GM21737 (cell line): ENCODE measurements at regions not wholly inside any gene's neighbourhood (a gene's known extent, or its start where the extent isn't known, plus 50 kb on each side); places are given as distances from the start of the nearest gene placed in this dataset.
A peak's percentile ranks its signal among the peaks of the same experiment; 100 is the strongest.

Experiments
- ATAC-seq: cut with Tn5 transposase; IDR thresholded peaks from one replicate; pipeline ENCODE4 v1.9.1; 2021; ENCODE audit warnings: mild to moderate bottlenecking, moderate library complexity; ENCODE audit not compliant: unreplicated experiment

DNA sequence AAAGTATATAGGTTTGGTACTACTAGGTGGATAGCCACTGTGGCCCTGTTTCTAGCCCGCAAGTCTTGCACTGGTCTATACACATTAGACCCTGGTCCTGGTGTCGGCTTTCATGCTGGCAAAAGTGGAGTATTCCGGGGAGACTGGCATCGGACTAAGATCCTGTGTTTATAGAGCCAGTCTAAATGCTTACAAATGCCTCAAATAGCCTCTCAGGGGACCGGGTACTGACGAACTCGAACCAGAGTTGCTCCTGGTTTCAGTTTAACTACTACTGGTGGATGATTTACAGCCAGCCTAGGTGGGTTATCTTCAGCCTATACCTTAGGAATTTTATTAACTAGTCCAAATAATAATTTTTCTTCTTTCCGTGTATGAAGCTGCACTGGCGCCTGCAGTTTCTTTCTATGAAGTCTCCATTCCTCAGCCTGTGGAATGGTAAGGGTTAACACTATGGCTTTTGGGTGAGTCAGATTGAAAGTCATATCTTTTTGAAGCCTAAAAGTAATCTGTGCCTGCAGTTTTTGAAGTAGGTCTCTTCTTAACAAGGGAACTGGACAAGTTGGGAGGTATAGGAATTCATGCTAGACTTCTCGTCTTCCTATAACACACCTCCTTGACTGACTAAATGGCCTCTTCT is 51.3 kb downstream of the OR10H4 start:
- ATAC-seq = no peak

DNA sequence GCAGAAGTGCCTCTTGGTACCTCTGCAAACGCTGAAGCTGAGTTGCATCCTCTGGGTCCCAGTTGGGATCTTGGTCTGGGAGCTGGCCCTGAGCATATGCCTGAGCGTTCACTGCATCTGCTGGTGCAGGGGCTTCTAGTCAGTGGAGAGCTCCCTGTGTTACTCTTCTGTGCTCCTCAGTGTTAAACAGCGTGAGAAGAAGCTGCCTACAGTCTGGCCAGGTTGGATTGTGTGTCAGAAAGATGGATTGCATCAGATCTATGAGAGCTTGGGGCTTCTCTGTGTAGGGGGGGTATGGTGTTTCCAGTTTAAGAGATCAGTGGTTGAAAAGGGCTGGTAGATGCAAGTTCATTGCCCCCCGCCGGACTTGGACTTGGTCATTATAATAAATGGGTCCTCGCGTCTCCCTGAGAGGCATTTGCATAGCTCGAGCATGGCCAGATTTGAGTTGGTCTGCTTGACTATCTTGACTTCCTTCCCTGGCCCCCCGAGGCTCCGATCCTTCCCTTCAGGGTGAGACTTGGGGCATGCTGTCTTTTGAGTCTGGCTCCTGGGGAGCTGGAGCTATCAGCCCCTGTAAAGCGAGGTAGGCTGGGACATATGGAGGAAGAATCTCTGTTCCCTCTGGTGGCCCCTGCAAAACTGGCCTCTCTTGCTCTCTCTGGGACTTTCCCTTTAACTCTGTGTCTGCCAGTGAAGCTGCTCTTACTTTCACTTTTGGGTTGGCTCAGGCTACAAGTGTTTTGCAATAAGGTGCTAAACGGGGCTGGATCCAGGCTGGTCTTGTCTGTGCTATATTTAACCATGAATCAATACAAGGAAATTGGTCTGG is 52.9 kb downstream of the OR10H4 start:
- ATAC-seq = peak; percentile 68

DNA sequence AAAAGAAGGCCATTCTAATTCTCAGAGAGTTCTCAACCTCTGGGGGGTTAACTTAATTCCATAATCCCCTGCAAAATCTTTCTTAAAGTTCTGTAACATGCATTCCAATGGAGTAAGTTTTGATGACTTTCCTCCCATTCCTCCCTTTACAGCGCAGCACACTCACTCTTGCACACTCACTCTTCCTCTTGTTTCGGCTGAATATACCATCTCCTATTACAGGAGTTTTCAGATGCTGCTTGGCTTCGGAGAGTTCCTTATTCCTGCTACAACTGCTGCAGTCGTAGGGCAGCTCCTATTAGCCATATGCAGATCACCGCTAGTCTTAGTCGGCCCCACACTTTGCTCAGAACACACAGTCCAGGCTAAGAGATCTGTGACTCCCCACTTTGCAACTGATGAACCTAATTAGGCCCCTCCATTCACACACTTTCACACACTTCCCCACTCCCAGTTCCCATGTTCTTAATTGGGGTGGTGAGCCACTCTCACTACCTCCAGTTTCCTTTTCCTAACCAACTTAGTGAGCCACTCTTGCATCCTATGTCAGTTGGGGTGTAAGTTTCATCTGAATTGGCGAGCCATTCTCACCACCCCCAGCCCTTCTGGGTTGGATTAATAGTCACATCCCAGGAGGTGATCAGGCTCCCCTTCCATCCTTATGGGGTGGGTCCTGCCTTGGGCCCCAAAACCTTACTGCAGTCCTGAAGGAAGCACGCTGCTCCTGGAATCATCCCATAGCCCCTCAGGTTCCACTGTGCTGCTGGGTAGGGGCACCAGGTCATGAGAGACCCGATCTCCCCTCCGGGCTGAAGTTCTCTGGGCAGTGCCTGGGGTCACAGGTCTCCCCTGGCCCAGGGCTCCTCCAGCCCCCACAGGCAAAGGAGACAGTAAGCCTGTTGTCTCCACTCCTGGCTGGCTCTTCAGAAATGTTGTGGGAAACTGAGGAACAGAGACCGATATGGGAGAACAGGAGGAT is 53.9 kb downstream of the OR10H4 start:
- no peak for ATAC-seq

DNA sequence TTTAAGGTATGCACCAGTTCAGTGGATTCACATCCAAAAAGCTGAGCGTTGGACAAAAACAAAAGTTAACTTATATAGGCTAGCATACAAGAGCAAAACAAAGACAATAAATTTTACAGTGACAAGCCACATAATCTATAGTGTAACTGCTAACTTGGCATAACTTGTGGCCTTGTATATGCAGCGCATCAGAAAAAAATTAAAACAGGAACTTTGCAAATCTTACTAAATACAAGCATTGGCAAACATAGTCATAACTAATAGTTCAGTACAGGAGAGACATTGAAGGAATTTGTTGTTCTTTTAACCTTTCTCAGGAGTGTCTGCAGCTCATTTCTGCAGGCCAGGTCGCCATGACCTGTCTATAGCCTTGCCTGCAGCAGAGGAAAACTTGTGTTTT is 54.6 kb downstream of the OR10H4 start:
- no peak for ATAC-seq

DNA sequence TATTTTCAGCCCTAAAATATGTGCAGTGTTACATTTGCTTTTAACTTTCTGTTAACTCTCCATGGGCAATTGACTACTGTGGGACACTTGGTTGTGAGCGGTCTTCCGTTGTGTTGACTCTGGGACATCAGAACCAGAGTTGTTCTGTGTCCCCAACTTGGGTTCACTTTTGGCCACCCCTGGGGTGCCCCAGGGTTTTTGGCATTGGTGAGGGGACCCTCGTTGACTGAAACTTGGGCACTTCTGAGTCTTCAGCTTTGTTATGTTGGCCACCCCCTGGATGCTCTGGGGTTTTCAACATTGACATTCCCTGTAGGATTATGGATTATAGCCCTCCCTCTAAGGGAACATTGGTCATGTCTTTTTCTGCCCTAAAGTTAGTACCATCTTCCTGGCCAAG is 57.1 kb downstream of the OR10H4 start:
- no peak for ATAC-seq

DNA sequence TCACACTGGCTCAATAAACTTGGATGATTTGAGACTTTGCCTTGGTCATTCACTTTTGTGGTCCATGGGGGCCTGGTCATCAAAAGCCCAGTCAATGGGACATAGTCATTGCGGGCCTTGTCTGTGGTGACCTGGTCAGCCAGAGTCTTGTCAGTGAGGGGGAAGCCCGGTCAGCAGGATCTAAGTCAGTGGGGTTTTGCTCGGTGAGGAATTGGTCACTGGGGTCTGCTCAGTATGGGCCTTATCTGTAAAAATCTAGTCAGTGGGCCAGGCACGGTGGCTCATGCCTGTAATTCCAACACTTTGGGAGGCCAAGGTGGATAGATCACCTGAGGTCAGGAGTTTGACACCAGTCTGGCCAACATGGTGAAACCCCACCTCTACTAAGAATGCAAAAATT is 63.7 kb upstream of the TPM4 start:
- no peak for ATAC-seq

DNA sequence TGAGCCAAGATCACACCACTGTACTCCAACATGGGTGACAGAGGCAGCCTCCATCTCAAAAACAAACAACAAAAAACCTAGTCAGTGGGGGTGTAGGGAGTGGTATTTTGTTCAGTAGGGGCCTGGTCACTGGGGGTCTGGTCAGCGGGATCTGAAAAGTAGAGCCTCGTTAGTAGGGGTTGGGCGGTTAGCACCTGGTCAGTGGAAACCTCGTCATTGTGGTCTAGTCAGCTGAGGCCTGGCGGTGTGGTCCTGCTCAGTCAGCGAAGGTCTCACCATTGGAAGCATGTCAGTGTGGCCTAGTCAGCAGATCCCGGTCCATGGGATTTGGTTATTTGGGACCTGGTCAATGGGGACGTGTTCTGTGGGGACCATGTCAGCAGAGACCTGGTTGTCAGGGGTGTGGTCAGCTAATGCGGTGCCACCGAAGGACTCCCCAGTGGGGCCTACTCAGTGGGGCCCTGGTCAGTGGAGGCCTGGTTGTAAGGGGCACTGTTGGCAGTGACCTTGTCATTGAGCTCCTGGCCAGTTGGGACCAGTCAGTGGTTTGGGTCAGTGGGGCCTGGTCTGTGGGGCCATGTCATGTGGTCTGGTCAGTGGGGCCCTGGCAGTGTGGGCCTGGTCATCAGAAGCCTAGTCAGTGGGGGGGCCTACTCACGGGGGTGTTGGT is 63.0 kb upstream of the TPM4 start:
- no peak for ATAC-seq

DNA sequence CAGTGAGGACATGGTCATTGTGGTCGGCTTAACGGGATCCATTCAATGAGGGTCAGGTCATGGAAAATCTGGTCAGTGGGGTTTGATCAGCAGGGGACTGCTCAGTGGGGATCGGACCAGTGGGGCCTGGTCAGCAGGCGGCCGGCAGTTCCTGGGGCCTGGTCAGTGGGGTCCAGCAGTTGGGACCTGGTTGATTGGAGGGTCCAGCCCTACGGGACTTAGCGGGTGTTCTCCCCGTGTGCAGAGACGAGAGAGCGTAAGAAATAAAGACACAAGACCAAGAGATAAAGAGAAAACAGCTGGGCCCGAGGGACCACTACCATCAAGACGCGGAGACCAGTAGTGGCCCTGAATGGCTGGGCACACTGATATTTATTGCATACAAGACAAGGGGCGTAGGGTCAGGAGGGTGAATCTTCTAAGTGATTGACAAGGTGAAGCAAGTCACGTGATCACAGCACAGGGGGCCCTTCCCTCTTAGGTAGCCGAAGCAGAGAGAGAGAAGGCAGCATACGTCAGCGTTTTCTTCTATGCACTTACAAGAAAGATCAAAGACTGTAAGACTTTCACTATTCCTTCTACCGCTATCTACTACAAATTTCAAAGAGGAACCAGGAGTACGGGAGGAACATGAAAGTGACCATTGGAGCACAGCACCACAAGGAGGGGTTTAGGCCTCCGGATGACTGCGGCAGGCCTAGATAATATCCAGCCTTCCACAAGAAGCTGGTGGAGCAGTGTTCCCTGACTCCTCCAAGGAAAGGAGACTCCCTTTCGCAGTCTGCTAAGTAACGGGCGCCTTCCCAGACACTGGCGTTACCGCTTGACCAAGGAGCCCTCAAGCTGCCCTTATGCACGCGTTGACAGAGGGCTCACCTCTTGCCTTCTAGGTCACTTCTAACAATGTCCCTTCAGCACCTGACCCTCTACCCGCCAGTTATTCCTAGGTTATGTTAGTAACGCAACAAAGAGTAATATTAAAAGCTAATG is 62.1 kb upstream of the TPM4 start:
- no peak for ATAC-seq

DNA sequence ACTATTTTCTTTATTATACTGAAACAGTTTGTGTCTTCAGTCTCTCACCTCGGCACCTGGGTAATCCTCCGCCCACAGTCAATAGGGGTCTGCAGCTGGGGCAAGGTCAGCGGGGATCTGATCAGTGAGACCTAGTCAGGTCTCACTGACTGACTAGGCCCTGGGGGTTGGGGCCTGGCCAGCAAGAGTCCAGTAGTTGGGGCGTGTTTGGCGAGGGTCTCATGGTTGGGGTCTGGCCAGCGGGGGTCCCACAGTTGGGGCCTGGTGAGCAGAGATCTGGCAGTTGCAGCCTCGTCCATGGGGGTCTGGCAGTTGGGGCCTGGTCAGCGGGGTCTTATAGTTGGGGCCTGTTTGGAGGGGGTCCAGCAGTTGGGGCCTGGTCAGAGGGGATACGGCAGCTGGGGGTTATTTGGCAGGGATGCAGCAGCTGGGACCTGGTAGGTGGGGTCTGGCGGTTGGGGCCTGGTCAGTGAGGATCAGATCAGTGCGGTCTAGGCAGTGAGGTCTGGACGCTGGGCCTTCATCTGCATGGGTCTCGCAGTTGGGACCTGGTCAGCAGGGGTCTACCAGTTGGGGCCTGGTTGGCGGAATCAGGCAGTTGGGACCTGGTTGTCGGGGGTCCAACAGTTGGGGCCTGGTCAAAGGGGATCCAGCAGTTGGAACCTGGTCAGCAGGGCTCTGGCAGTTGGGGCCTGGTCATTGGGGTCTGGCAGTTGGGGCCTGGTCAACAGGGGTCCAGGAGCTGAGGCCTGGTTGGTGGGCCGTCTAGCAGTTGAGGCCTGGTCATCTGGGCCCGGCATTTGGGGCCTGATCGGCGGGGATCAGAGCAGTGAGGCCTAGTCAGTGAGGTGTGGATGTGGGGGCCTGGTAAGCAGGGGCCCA is 61.1 kb upstream of the TPM4 start:
- ATAC-seq = no peak

DNA sequence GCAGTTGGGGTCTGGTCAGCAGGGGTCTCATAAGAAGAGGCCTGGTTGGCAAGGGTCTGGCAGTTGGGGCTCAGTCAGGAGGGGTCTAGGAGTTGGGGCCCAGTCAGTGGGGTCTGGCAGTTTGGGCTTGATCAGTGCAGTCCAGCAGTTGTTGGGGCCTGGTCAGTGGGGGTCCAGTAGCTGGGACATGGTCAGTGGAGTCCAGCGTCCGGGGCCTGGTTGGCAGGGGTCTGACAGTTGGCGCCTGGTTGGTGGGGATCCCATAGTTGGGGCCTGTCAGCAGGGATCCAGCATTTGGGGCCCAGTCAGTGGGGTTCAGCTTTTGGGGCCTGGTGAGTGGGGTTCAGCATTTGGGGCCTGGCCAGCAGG is 60.5 kb upstream of the TPM4 start:
- ATAC-seq = no peak

DNA sequence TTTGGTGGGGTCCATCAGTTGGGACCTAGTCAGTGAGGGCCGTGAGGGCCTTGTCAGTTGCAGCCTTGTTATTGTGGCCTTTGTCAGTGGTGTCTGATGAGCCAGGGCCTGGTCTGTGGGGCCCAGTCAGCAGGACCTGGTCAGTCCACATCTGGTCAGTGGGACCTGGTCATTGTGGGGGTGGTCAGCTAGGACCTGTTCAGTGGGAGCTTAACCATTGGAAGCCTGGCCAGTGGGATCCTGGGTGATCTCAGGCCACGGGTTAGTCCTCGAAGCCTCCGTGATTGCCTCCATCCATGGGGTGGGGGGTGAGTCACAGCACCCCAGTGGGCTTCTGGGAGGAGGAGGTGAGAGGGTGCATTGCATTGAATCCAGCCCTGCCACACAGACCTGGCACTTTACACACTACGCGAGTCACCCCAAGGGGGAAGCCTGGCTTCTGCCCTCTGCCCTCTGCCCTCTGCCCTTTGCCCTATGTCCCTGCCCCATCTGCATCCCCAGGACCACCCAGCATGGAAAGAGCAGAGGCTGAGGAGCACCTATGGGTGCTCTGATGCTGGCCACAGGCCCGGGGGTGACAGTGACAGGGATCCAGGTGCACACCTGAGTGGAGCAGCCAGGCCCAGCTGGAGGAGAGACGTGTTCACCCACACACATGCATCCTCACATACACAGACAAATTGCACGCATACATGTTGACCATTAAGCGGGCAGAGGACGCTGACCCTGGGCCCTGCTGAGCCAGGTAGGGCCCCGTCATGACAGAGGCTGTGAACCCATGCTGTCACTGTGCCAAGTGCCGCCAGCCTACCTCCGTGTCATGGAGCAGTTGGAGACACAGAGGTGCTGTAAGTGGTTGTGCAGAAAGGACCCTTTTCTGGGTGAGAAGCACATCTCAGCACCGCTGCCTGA is 59.8 kb upstream of the TPM4 start:
- ATAC-seq = no peak

DNA sequence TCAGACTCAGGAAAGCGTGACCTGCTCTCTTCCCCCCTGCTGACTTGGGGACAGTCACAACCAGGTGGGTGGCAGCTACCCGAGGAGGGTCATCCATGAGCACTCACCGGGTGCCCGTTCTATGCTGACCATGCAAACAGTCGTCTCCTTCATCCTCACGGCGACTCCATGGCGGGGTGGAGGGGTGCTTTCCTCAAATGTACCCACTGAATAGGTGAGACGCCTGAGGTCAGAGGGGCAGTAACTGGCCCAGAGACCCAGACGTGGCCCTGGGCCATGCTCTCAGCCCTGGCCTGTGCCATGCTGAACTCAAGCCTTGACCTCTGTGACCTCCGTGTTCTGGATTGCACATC is 59.2 kb upstream of the TPM4 start:
- no peak for ATAC-seq

DNA sequence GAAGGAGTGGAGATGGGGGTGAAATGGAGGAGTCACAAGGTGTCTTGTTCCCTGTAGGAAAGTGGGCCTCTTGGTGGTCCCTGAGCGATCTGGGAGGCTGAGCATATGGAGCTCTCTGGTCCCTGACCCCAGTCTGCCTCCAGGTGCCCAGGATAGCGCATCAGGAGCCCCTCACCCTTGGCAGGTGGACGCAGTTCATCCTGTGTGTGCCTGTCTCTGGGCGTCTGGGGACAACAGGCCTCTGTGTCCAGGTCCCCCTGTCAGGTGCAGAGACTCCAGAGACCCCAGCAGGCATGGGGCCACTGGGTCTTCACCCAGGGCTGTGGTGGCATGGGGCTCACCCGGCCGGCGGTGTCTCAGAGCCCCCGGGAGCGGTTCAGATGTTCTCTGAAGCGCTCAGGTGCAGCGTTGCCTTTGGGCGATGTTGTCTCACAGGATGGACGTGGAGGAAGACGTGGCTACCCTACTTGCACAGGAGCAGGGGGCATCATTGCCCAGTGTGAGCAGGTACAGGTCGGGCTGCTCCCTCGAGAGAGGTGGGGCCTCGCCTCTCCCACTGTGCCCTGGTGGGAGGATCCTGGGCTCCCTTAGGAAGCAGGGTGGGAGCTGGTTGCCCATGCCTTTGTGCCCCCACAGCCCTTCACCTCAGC is 58.1 kb upstream of the TPM4 start:
- no peak for ATAC-seq

DNA sequence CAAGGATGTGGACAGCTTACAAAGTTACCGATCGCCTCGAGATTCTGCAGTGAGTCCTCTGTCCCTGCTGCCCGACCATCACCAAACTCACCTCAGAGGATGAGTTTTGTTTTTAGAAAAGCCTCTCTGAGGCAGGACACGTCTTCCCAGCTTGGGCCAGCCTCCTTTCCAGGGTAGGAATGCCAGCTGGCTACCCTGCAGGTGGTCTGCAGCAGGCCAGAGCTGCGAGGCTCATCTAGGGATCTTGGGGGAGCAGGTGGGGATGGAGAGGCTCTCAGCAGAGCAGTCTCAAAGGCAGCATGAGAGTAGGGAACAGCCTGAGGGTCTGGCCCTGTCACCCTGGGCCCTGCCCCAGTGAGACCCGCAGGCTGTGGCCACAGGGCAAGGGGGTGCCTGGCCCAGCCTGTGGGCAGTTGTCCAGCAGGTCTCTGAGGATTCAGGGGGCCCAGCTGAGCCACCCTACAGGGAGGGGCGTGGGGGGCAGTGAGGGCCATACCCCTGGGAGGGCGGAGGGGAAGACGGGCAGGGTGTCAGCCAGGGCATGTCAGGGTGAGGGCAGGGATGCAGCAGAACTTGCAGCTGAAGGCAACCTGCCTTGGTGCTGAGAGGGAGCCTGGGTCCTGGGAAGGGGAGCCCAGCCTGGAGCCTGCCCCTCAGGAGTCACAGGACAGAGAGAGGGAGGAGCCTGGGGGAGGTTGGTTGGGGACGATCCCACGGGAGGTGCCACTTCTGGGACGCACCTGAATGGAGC is 57.3 kb upstream of the TPM4 start:
- no peak for ATAC-seq

DNA sequence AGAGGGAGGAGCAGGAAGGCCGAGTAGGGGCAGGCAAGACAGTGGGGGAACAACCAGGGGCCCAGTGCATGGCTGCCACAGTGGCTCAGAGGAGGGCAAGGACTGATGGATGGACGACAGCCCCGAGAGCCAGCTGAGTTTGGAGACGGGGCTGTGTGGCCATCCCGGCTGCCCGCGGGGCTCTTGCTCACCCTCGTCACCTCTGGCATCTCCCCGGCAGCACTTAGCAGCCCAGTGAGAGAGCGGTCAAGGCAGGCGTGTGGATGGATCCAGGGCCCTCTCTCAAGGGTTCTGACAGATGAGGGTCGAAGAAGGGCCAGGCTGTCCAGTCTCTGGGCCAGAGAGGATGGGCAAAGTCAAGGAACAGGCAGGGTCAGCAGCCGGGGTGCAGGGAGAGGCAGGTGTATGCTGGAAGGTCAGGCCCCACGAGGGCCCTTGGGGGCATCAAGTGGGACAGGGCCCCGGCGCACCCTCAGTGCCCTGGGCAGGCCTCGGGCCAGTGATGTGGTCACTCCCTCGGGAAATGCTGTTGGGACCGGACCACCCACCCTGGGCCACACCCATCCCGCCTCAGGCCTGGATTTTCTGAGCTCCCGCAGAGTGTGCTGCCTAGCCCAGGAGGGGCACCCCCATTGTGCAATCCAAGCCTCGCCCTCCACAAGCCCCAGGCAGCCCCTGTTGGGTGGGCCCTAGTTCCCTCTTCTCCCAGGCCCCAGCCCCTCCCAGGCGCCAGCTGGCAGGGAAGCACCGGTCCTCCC is 56.4 kb upstream of the TPM4 start:
- no peak for ATAC-seq

DNA sequence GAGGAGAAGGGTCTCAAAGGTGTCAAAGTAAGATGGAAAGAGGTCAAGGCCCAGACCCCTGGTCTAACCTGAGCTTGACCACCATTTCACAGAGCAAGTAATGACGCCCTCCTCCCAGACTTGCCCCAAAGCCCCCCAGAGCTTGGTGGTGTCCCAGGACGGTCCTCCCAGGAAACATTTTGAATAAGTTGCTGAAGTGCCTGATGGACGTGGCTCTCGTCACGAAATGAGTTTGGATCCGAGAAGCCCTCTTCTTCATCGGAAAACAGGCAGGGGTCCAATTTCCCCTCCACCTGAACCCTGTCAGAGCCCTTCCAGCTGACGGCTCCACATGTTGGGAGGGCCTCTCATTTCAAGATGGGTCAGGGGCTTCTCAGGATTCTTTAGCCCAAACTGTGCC is 54.5 kb upstream of the TPM4 start:
- no peak for ATAC-seq
